Sigmoid colon (tissue), 6 donors: ENCODE measurements at regions not wholly inside any gene's neighbourhood (a gene's known extent, or its start where the extent isn't known, plus 50 kb on each side); places are given as distances from the start of the nearest gene placed in this dataset.

Experiments
- DNase-seq: peaks from one replicate; pipeline ENCODE4 v3.0.0-alpha.2; 2019
- H3K27ac ChIP-seq, 4 donors: fragments of 200-600 bp; sonication (generic); one replicate each; pipeline ENCODE4 v1.5.1; 2016 to 2019; ENCODE audit warnings: mild to moderate bottlenecking in 1 of 4
- H3K27me3 ChIP-seq, 3 donors: fragments of 200-600 bp; sonication (generic); one replicate each; pipeline ENCODE4 v1.5.1; 2019; ENCODE audit warnings: mild to moderate bottlenecking in 1 of 3
- H3K36me3 ChIP-seq, 4 donors: fragments of 200-600 bp; sonication (generic); one replicate each; pipeline ENCODE4 v1.5.1; 2016 to 2019
- H3K4me1 ChIP-seq, 4 donors: fragments of 200-600 bp; sonication (generic); one replicate each; pipeline ENCODE4 v1.5.1; 2017 to 2019
- H3K4me3 ChIP-seq, 4 donors: fragments of 200-600 bp; sonication (generic); one replicate each; pipeline ENCODE4 v1.5.1; 2017 to 2019; ENCODE audit warnings: mild to moderate bottlenecking in 2 of 4, moderate library complexity in 1 of 4
- H3K9me3 ChIP-seq, 4 donors: fragments of 200-600 bp in 3 of 4; sonication (generic) in 3 of 4; one replicate each; pipeline versions ENCODE4 v1.5.1 to v1.6.1; 2013 to 2019
- CTCF ChIP-seq, 4 experiments: fragments of 450-650 bp in 3 of 4; fragments of 200-600 bp in 1 of 4; IDR thresholded peaks; one replicate each; pipeline ENCODE4 v1.5.1; 2016 to 2019; ENCODE audit warnings: antibody characterized with exemption in 4 of 4, mild to moderate bottlenecking in 3 of 4, moderate library complexity in 2 of 4
- EP300 ChIP-seq, 4 donors: sonication (generic); formaldehyde crosslinking; IDR thresholded peaks; one replicate each; pipeline ENCODE4 v1.6.1; 2017; ENCODE audit warnings: antibody characterized with exemption in 4 of 4
- POLR2A ChIP-seq, 2 donors: fragments of 450-650 bp; IDR thresholded peaks; one replicate each; pipeline ENCODE4 v1.6.1; 2016; ENCODE audit warnings: antibody characterized with exemption in 2 of 2, mild to moderate bottlenecking in 2 of 2, moderate library complexity in 2 of 2
- POLR2AphosphoS5 ChIP-seq, 4 donors: sonication (generic); formaldehyde crosslinking; IDR thresholded peaks; one replicate each; pipeline ENCODE4 v1.6.1; 2017; ENCODE audit warnings: antibody characterized with exemption in 4 of 4
- WGBS, 2 donors: extraction: QIAGEN DNeasy Blood & Tissue Kit; methylation state at CpG; one replicate each; pipeline ENCODE4 v1.1.7; 2013; 5-methylcytosine and 5-hydroxymethylcytosine counted together
- intact Hi-C: fragments of 100-400 bp; cut with DNase I; formaldehyde crosslinking; loops from one replicate; pipeline ENCODE4 v1.15.1; 2023
- donor health status: healthy with polysubstance abuse.
- donor health status: healthy.

GRCh38 chr11:111101881-111102280 lies 143.6 kb upstream of the POU2AF2 start:
- H3K27ac ChIP-seq = no peak overlapping the region
- WGBS, 2 donors = 54 to 70% methylated on average over 3 of the region's 3 CpGs
- no peak overlapping the region for H3K4me3 ChIP-seq
- H3K36me3 ChIP-seq = no peaks in the 10 kb centered on the region
- no peaks in the 10 kb centered on the region for H3K4me1 ChIP-seq
- no peak for TF ChIP-seq POLR2AphosphoS5 (IDR thresholded peaks at IDR 0.05)
- no peak for TF ChIP-seq EP300 (IDR thresholded peaks at IDR 0.05)
- no peak for TF ChIP-seq POLR2A (IDR thresholded peaks at IDR 0.05)
- no peak for TF ChIP-seq CTCF (IDR thresholded peaks at IDR 0.05)
- no peaks in the 10 kb centered on the region for H3K9me3 ChIP-seq
- H3K27me3 ChIP-seq = no peaks in the 10 kb centered on the region
- DNase-seq = no peak
- intact Hi-C loops = no loop called here

GRCh38 chr11:111099028-111099713 lies 146.4 kb upstream of the POU2AF2 start:
- no peak overlapping the region for H3K27ac ChIP-seq
- no peaks in the 10 kb centered on the region for H3K36me3 ChIP-seq
- H3K9me3 ChIP-seq = no peaks in the 10 kb centered on the region
- no peak for DNase-seq
- H3K4me3 ChIP-seq = no peak overlapping the region
- 74 to 88% methylated on average over 2 of the region's 2 CpGs for WGBS, 2 donors
- intact Hi-C loops = no loop called here
- H3K27me3 ChIP-seq = no peaks in the 10 kb centered on the region
- TF ChIP-seq EP300 (IDR thresholded peaks at IDR 0.05) = no peak
- TF ChIP-seq POLR2AphosphoS5 (IDR thresholded peaks at IDR 0.05) = no peak
- TF ChIP-seq CTCF (IDR thresholded peaks at IDR 0.05) = no peak
- TF ChIP-seq POLR2A (IDR thresholded peaks at IDR 0.05) = no peak
- H3K4me1 ChIP-seq = no peaks in the 10 kb centered on the region

GRCh38 chr11:111098091-111098490 lies 147.4 kb upstream of the POU2AF2 start:
- 91 to 95% methylated on average over 1 of the region's 1 CpG for WGBS, 2 donors
- no peaks in the 10 kb centered on the region for H3K9me3 ChIP-seq
- no peak overlapping the region for H3K27ac ChIP-seq
- H3K4me1 ChIP-seq = no peaks in the 10 kb centered on the region
- H3K4me3 ChIP-seq = no peak overlapping the region
- intact Hi-C loops = no loop called here
- DNase-seq = no peak
- H3K27me3 ChIP-seq = no peaks in the 10 kb centered on the region
- no peak for TF ChIP-seq CTCF (IDR thresholded peaks at IDR 0.05)
- no peak for TF ChIP-seq EP300 (IDR thresholded peaks at IDR 0.05)
- TF ChIP-seq POLR2AphosphoS5 (IDR thresholded peaks at IDR 0.05) = no peak
- TF ChIP-seq POLR2A (IDR thresholded peaks at IDR 0.05) = no peak
- H3K36me3 ChIP-seq = no peaks in the 10 kb centered on the region

GRCh38 chr11:111097191-111097590 lies 148.3 kb upstream of the POU2AF2 start:
- intact Hi-C loops = no loop called here
- Histone ChIP-seq H3K4me1 (no peaks in the 10 kb centered on the region), H3K27ac (no peak overlapping the region), H3K4me3 (peak overlapping the region in 3 of 4 donors; percentile 24 to 31 (median 30)), H3K27me3 (no peaks in the 10 kb centered on the region), H3K36me3 (no peaks in the 10 kb centered on the region), H3K9me3 (no peaks in the 10 kb centered on the region)
- DNase-seq = no peak
- no peak for TF ChIP-seq EP300 (IDR thresholded peaks at IDR 0.05)
- TF ChIP-seq POLR2AphosphoS5 (IDR thresholded peaks at IDR 0.05) = no peak
- TF ChIP-seq POLR2A (IDR thresholded peaks at IDR 0.05) = no peak
- TF ChIP-seq CTCF (IDR thresholded peaks at IDR 0.05) = no peak
- 44 to 62% methylated on average over 11 of the region's 11 CpGs for WGBS, 2 donors

- Histone ChIP-seq H3K36me3 (no peaks in the 10 kb centered on the region), H3K27me3 (no peaks in the 10 kb centered on the region), H3K4me3 (no peak overlapping the region), H3K4me1 (no peaks in the 10 kb centered on the region), H3K27ac (no peak overlapping the region), H3K9me3 (no peaks in the 10 kb centered on the region)
- WGBS, 2 donors = 93 to 96% methylated on average over 1 of the region's 1 CpG
- intact Hi-C loops = no loop called here
- TF ChIP-seq EP300 (IDR thresholded peaks at IDR 0.05) (no peak), POLR2AphosphoS5 (IDR thresholded peaks at IDR 0.05) (no peak), CTCF (IDR thresholded peaks at IDR 0.05) (no peak), POLR2A (IDR thresholded peaks at IDR 0.05) (no peak)
- no peak for DNase-seq
Observed at GRCh38 chr11:111095327-111095726, 150.2 kb upstream of the POU2AF2 start.
